ENCODE measurements at regions not wholly inside any gene's neighbourhood (a gene's known extent, or its start where the extent isn't known, plus 50 kb on each side); places are given as distances from the start of the nearest gene placed in this dataset.
A peak's percentile ranks its signal among the peaks of the same experiment; 100 is the strongest.

DNA sequence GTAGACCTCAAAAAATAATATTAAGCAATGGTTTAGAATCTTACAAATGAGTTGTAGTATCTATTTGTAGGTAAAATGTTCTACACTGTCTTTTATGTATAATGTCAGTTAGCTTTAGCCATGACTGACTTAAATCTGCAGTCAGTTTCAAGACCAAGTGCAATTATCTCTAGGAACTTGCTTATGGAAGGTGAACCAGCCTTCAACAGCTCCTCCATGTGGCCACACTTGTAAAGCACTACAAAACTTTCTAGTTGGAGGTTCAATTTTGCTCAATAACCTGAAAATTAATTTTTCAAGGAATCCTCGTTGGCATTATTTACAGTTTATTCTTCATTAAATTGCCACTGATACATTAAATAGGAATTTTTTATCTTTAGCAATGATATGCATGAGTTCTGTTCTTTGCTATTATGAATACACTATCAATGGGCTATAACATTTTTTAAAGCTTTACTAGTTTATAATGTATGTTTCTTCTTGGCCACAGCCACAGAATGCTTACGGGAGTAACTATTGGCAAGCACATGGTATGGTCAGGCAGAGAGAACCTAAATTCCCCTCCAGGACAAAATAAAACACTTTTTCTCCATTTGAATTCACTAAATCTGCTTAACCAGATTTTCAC, 315.3 kb upstream of the UBE2E2 start:
- peak; percentile 70 for DNase-seq (ENCODE audit: low read depth)

- DNase-seq (ENCODE audit: low read depth) = no peak
Observed at GRCh38 chr3:22893101-22893500, 310.0 kb upstream of the UBE2E2 start.

- DNase-seq (ENCODE audit: low read depth) = no peak
Observed at GRCh38 chr3:22893644-22894325, 309.3 kb upstream of the UBE2E2 start.

- no peak for DNase-seq (ENCODE audit: low read depth)
Observed at GRCh38 chr3:22894865-22895264, 308.3 kb upstream of the UBE2E2 start.

DNA sequence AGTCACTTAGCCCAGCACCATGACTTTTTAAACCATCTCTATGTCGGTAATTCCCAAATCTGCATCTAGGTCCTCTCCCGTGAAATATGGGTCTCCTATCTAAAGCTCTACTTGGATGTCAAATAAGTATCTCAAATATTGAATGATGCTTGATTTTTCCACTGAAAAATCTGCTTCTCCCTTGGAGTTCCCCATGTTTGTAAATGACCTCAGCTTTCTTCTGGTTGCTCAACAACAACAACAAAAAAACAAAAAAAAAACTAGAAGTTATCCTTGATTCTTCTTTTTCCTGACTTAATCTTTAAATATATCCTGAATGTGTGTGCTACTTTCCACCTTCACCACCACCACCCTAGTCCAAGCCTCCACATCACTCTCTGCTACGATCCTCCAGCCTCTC, 307.5 kb upstream of the UBE2E2 start:
- DNase-seq (ENCODE audit: low read depth) = no peak

DNA sequence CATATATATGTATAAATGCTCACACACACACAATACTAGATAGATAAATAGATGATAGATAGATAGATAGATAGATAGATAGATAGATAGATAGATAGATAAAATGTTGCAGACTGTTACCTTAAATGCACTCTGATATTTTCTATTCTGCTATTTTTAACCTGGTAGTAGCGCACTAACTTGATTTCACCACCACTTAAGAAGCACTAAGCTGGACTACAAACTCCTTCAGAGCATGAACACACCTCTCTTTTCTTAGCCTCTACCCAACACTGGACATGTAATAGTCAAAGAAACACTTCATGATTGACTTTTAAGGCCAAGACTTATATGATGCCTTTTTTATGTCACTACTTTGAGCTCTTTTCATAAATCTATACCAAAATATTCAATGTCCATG, 304.6 kb upstream of the UBE2E2 start:
- no peak for DNase-seq (ENCODE audit: low read depth)

GRCh38 chr3:22899441-22899840, 303.7 kb upstream of the UBE2E2 start:
- no peak for DNase-seq (ENCODE audit: low read depth)

GRCh38 chr3:22900296-22900695, 302.8 kb upstream of the UBE2E2 start:
- DNase-seq (ENCODE audit: low read depth) = no peak

DNA sequence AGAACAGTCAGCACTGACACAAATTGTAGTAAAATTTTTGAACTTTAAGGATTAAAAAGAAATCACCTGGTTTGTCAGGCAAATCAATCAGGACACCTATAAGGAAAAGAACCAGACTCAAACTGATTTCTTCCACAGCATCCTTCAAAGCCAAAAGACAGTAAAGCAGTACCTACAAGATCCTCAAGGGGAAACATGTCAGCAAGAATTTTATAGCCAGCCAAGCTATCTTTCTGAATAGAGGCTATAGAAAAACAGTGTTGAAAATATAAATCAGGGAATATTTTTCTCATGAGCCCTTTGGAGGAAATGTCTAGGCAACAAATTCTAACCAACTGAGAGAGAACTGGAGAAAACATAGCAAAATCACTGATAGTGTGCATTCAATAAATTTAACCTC, 301.4 kb upstream of the UBE2E2 start:
- DNase-seq (ENCODE audit: low read depth) = no peak

DNA sequence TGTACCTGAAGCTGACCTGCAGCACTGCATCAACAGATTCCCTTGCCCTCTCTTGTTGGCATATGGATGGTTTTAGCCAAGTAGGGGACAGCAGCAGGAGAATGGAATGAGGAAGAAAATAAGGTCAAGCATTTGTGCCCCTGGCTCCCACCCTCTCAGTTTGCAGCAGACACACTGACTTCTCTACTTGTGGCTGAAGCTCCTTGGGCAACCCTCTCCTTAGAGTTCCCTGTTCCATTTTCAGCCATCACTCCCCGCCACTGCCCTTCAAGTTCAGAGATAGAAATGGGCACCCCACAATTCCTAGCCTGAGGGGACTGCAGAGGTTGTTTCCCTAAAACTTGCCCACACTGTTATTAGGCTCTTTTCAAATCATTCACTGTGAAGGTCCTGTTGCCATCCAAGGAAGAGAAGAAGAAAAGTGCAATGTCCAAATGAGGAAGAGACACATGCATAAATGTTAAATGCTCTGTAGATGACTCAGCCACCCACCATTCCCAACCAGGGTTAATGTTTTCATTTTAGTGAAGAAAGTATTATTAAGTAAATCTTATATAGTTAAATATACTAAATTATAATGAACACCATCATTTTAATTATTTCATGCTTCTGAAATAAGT, 295.9 kb upstream of the UBE2E2 start:
- peak; percentile 49 for DNase-seq (ENCODE audit: low read depth)

GRCh38 chr3:22907796-22908195, 295.3 kb upstream of the UBE2E2 start:
- peak; percentile 29 for DNase-seq (ENCODE audit: low read depth)

- DNase-seq (ENCODE audit: low read depth) = peak; percentile 3
Observed at GRCh38 chr3:22908989-22909507, 294.1 kb upstream of the UBE2E2 start.

DNA sequence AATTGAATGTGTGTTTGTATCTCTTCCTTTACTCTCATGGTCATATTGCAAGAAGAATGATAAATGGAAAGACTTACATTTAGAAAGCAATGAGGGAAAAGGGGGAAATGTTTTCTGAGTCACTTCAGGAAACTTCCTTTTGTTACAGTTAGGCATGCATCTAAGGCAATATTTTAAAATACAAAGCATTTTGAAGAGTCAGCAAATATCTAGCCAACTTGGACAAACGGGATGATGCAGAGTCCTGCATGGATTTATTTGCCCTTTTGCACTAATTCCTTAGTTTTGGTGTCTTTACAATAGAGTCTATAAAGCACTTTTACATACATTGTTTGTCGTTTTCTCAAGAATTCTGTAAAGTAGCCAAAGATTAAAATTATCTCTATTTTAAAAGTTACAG, 286.2 kb upstream of the UBE2E2 start:
- no peak for DNase-seq (ENCODE audit: low read depth)

GRCh38 chr3:22920006-22920405, 283.1 kb upstream of the UBE2E2 start:
- DNase-seq (ENCODE audit: low read depth) = no peak

DNA sequence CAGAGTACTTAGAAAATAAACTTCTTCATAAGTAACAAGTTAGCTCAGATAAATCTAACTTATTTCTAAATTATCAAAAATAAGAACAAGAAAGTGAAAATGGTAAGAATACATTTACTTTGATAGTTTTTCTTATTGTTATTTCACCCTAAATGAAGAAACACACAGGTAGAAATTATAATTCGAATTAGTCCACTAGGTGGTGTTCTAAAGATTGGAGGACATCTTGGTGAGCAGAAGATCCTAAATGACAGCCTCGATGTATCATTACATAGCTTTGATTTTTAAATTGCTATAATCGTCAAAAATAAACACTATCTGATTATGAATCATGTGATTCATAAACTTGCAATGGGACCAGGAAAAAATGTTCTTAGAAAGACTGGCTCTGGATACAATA, 280.8 kb upstream of the UBE2E2 start:
- DNase-seq (ENCODE audit: low read depth) = peak; percentile 31

DNA sequence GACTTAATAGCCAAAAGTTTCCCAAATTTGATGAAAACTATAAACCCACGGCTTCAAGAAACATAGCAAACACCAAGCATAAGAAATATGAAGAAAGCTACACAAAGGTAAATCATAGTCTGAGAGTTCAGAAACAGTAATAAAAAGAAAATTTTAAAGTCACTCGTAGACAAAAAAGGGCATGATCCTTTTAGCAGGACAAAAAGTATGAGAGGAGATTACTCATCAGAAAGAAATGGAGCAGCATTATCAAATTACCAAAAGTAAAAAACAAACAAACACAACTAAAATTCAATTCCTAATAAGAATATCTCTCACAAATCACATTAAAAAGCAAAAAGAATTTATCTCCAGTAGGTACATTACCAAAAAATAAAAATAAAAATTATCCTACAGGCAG, 279.4 kb upstream of the UBE2E2 start:
- DNase-seq (ENCODE audit: low read depth) = no peak

DNA sequence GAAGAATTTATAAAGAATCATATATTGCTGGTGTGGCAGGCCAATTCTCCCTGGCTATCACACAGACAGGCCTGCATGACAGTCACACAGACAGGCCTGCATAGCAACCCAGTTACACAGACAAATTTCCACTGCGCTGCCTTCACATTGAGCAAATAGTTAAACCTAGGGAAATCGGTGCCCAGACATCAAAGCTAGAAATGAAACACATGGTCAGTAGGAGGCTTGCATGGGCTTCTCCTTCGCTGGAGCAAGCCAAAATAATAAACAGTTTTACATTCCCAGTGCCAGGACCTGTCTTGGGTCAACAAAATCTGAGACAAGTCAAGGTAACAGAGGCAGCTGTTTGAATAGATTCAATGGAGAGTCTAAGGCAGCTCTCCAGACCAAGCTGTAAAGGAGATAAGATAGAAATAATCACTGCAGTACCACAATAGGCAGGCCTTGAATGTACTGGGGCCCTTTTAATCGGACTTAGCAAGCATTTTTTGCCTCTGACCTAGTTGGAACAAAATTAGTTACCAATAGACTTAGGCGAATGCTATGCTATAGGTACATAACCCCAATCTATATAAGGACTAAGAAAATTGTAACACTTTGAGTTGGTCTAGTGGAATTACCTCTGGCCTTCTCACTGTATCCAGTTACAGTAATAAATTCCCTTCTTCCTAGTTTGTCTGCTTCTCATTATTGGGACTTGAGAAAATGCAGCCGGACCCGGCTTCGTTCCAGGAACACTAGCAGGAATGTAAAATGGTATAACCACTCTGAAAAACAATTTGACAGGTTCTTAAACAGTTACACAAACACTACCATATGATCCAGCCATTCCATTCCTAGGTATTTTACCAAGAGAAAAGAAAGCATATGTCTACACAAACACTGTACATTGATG, 274.7 kb upstream of the UBE2E2 start:
- no peak for DNase-seq (ENCODE audit: low read depth)

DNA sequence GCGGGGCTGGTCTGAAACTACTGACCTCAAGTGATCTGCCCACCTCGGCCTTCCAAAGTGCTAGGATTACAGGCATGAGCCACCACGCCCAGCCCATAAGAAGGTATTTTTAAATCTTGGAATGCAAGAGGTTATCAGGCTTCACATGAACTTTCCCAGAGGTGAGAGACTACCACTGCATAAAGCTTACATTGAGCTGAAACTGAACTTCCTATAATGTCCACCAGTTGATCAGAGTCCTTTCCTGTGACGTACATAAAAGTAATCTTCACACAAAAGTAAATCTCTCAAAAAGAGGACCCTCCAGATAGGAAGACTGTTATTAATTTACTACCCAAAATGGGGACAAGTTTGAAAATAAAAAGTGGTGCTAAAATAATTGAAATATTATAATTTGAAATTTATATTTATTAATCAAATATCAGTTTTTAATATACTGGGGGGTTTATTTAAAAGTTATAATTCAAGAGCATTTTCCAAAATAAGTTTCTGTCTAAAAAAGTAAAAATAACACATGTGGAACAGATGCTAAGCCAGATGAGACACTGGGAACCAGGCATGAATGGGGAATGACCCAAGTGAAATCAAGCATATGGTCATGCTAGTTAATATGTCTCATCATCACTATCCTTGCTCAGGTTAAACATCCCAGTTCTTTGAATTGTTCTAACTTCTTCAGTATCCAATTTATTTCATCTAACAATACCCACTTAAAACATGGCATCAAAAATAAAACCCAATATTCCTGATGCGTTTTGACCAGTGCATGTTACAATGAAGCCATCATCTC, 269.9 kb upstream of the UBE2E2 start:
- DNase-seq (ENCODE audit: low read depth) = no peak

DNA sequence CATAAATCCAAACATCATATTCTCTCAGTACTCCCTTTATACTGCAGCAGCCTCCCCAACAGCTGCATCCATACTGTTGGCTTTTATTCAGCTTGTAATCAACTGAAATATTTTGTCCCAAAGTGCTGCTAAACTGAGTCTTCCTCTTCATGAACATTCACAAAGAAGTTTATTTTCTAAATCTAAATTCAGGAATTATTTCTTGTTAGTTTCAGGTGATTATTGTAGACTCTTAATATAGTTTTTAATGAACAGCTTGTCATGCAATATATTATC, 269.3 kb upstream of the UBE2E2 start:
- no peak for DNase-seq (ENCODE audit: low read depth)

- peak; percentile 2 for DNase-seq (ENCODE audit: low read depth)
Observed at GRCh38 chr3:22935040-22935439, 268.1 kb upstream of the UBE2E2 start.

DNA sequence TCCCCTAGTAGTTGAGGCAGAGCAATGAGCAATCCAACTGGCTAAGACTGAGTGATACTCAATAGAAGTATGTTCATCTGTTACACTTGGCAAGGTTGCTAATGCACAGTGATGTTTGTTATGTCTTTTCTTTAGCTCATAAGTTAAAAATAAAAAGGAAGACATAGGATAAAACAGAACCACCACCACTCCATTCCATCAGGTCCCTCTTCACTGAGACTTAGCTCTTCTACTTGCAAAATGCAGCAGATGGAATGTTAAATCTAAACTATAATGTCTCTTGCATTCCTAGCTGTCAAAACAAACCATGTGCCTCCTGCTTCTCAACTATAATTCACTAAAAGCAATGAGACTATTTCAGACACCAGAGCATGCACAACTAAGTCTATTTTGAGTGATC, 265.6 kb upstream of the UBE2E2 start:
- no peak for DNase-seq (ENCODE audit: low read depth)

DNA sequence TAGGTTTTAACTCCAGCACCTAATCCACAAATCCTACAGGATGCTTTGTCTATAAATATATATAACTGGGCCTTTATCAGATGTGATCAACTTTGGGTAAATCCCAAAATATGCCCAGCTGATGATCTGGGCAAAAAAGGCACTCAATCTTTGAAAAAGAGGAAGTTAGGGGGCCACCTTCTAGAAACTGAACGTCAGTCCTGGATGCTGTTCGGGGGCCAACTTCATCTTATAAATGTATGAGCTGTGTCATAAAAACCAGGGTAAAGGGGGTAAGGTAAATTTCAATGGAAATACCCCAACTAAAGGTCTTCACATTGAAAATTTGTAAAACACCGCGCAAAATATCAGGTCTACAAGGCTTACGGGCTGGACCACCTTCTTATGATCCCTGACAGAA, 264.4 kb upstream of the UBE2E2 start:
- DNase-seq (ENCODE audit: low read depth) = no peak
